Keratinocyte (primary cell): ENCODE measurements at regions not wholly inside any gene's neighbourhood (a gene's known extent, or its start where the extent isn't known, plus 50 kb on each side); places are given as distances from the start of the nearest gene placed in this dataset.

Experiments
- DNase-seq: peaks from one replicate; pipeline ENCODE4 v3.0.0-alpha.2; 2011; ENCODE audit warnings: low read depth, missing footprints, low spot score
- FAIRE-seq: peaks from 2 replicates; lab custom pipeline; 2011; peaks lifted over from hg19 to GRCh38; lab: Jason Lieb, UNC
- H2AFZ ChIP-seq: 2 replicates; pipeline ENCODE4 v1.6.0; 2012; ENCODE audit warnings: low read length, control low read depth, inconsistent platforms; ENCODE audit not compliant: control insufficient read depth
- H3K27ac ChIP-seq: 2 replicates; pipeline ENCODE4 v1.5.1; 2011; ENCODE audit warnings: low read length; ENCODE audit not compliant: control insufficient read depth, insufficient read depth
- H3K27me3 ChIP-seq: 3 replicates; pipeline ENCODE4 v1.6.0; 2011; ENCODE audit warnings: low read length; ENCODE audit not compliant: control insufficient read depth, insufficient read depth; ENCODE audit errors: extremely low read depth
- H3K36me3 ChIP-seq, 2 experiments: 2 replicates in 1 of 2; 3 replicates in 1 of 2; pipeline ENCODE4 v1.5.1; 2011; ENCODE audit warnings: low read length in 2 of 2, mild to moderate bottlenecking in 1 of 2; ENCODE audit not compliant: control insufficient read depth in 2 of 2, insufficient read depth in 2 of 2; ENCODE audit errors: extremely low read depth in 1 of 2
- H3K4me1 ChIP-seq: 3 replicates; pipeline ENCODE4 v1.5.1; 2011; ENCODE audit warnings: low read length; ENCODE audit not compliant: control insufficient read depth, insufficient read depth; ENCODE audit errors: extremely low read depth
- H3K4me2 ChIP-seq: 3 replicates; pipeline ENCODE4 v1.6.0; 2011; ENCODE audit warnings: low read depth, low read length; ENCODE audit not compliant: control insufficient read depth, insufficient read depth; ENCODE audit errors: extremely low read depth
- H3K4me3 ChIP-seq, 3 experiments: fragments of 200-600 bp in 1 of 3; sonication (generic) in 1 of 3; 2 replicates in 2 of 3; 3 replicates in 1 of 3; pipeline ENCODE4 v1.5.1; 2011 to 2016; ENCODE audit warnings: low read length in 3 of 3, mild to moderate bottlenecking in 3 of 3, control low read depth in 2 of 3, inconsistent platforms in 1 of 3, low read depth in 1 of 3, mixed read lengths in 1 of 3, mixed run types in 1 of 3, moderate library complexity in 1 of 3; ENCODE audit not compliant: control insufficient read depth in 2 of 3, insufficient read depth in 2 of 3; ENCODE audit errors: extremely low read depth in 1 of 3
- H3K79me2 ChIP-seq: 2 replicates; pipeline ENCODE4 v1.6.0; 2012; ENCODE audit warnings: low read length; ENCODE audit not compliant: control insufficient read depth, insufficient read depth
- H3K9ac ChIP-seq: 3 replicates; pipeline ENCODE4 v1.6.0; 2011; ENCODE audit warnings: low read length; ENCODE audit not compliant: control insufficient read depth, insufficient read depth; ENCODE audit errors: extremely low read depth
- H3K9me1 ChIP-seq: 3 replicates; pipeline ENCODE4 v1.6.0; 2011; ENCODE audit warnings: low read length; ENCODE audit not compliant: control insufficient read depth, insufficient read depth; ENCODE audit errors: extremely low read depth
- H3K9me3 ChIP-seq: 2 replicates; pipeline ENCODE4 v1.5.1; 2012; ENCODE audit warnings: low read depth, low read length; ENCODE audit not compliant: control insufficient read depth
- H4K20me1 ChIP-seq: 3 replicates; pipeline ENCODE4 v1.6.0; 2011; ENCODE audit warnings: low read length; ENCODE audit not compliant: control insufficient read depth, insufficient read depth; ENCODE audit errors: extremely low read depth
- EZH2 ChIP-seq: IDR thresholded peaks from one replicate; pipeline ENCODE4 v1.6.1; 2012; ENCODE audit warnings: inconsistent platforms, mild to moderate bottlenecking, low read length, moderate library complexity
- dilution Hi-C: fragments of 300-500 bp; cut with MboI; formaldehyde crosslinking; loops from one replicate; pipeline ENCODE4 v1.7.0; 2020; ENCODE audit warnings: low sequenced_read_pairs; ENCODE audit not compliant: extremely low pct_ligation_motif_present
- TF ChIP-seq, protein P1 (sequence below), 3 experiments: IDR thresholded peaks in 1 of 3; conservative IDR thresholded peaks in 1 of 3; optimal IDR thresholded peaks in 1 of 3; 2 replicates in 2 of 3; 3 replicates in 1 of 3; pipeline versions ENCODE3 to v1.5.1; 2011; ENCODE audit warnings: low read length in 3 of 3, mild to moderate bottlenecking in 3 of 3, moderate library complexity in 2 of 3, control low read depth in 1 of 3, inconsistent platforms in 1 of 3; ENCODE audit not compliant: insufficient read depth in 2 of 3; ENCODE audit errors: extremely low read depth in 1 of 3

DNA sequence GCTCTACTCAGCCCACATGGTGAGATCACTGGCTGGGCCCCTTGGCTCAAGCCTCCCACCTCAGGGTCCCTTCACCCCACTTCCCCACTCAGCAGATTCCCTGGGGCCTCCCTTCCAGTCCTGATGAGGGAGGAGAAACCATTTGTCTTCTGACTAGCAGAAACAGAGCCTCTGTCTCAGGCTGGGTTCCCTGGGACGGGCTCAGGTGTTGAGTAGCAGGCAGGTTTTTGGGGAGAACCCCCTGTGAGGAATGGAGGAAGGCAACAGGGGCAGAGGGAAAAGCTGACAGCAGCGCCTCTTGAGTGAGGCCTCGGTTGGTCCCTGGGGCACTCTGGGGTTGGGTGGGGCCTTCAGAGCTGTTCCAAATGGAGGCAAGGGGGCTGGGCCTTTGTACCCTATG, 452.2 kb downstream of the TSHZ3 start:
- no peaks in the 10 kb centered on the region for H3K27me3 ChIP-seq
- no peaks in the 10 kb centered on the region for H3K4me1 ChIP-seq
- no peak overlapping the region for H3K4me2 ChIP-seq
- H4K20me1 ChIP-seq: no peaks in the 10 kb centered on the region
- no peaks in the 10 kb centered on the region for H3K9me3 ChIP-seq
- no peak for TF ChIP-seq EZH2
- TF ChIP-seq, protein P1, sequence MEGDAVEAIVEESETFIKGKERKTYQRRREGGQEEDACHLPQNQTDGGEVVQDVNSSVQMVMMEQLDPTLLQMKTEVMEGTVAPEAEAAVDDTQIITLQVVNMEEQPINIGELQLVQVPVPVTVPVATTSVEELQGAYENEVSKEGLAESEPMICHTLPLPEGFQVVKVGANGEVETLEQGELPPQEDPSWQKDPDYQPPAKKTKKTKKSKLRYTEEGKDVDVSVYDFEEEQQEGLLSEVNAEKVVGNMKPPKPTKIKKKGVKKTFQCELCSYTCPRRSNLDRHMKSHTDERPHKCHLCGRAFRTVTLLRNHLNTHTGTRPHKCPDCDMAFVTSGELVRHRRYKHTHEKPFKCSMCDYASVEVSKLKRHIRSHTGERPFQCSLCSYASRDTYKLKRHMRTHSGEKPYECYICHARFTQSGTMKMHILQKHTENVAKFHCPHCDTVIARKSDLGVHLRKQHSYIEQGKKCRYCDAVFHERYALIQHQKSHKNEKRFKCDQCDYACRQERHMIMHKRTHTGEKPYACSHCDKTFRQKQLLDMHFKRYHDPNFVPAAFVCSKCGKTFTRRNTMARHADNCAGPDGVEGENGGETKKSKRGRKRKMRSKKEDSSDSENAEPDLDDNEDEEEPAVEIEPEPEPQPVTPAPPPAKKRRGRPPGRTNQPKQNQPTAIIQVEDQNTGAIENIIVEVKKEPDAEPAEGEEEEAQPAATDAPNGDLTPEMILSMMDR (optimal IDR thresholded peaks at IDR 0.05 in 1 of 3, IDR thresholded peaks at IDR 0.05 in 1 of 3, conservative IDR thresholded peaks at IDR 0.05 in 1 of 3; ENCODE audit: extremely low read depth in 1 of 3, insufficient read depth in 2 of 3, low read length in 3 of 3): no peak
- H3K9ac ChIP-seq: no peak overlapping the region
- no peaks in the 10 kb centered on the region for H3K9me1 ChIP-seq
- DNase-seq (no peak), FAIRE-seq (no peak)
- no peak overlapping the region for H2AFZ ChIP-seq
- H3K27ac ChIP-seq: no peak overlapping the region
- H3K79me2 ChIP-seq: no peaks in the 10 kb centered on the region
- H3K4me3 ChIP-seq: no peak overlapping the region
- dilution Hi-C loops: no loop called here
- no peaks in the 10 kb centered on the region for H3K36me3 ChIP-seq

DNA sequence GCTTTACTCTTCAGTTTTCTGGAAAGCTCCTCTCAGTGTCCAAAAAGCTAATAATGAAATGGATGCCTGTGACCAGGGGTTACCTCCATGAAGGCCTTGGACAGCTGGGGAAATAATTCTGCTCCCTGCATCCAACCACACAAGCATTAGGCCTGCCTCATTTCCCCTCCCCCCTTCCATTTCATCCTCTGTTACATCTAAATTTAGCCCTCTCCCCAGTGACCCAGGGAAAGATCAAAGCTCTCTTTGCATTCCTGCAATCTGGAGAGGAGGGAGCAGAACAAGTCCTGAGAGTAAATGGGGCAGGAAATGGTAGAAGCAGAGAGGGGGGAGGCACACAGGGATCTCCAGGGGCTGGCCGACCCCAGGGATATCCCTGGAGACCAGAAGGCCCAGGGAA, 452.7 kb downstream of the TSHZ3 start:
- DNase-seq: no peak
- H3K4me1 ChIP-seq: no peaks in the 10 kb centered on the region
- no peak overlapping the region for H3K27ac ChIP-seq
- no peak overlapping the region for H3K4me2 ChIP-seq
- no peaks in the 10 kb centered on the region for H3K27me3 ChIP-seq
- no peak overlapping the region for H3K9ac ChIP-seq
- no peak for FAIRE-seq
- dilution Hi-C loops: no loop called here
- no peak overlapping the region for H3K4me3 ChIP-seq
- H3K9me3 ChIP-seq: no peaks in the 10 kb centered on the region
- no peaks in the 10 kb centered on the region for H4K20me1 ChIP-seq
- H3K36me3 ChIP-seq: no peaks in the 10 kb centered on the region
- H3K79me2 ChIP-seq: no peaks in the 10 kb centered on the region
- no peaks in the 10 kb centered on the region for H3K9me1 ChIP-seq
- TF ChIP-seq, protein P1 (optimal IDR thresholded peaks at IDR 0.05 in 1 of 3, IDR thresholded peaks at IDR 0.05 in 1 of 3, conservative IDR thresholded peaks at IDR 0.05 in 1 of 3; ENCODE audit: extremely low read depth in 1 of 3, insufficient read depth in 2 of 3, low read length in 3 of 3): no peak
- TF ChIP-seq EZH2: no peak
- H2AFZ ChIP-seq: no peak overlapping the region
